Neural cell (in vitro differentiated cells): ENCODE measurements at regions not wholly inside any gene's neighbourhood (a gene's known extent, or its start where the extent isn't known, plus 50 kb on each side); places are given as distances from the start of the nearest gene placed in this dataset.

ENCODE experiments used
- CTCF ChIP-seq: fragments of 450-650 bp; IDR thresholded peaks from 2 replicates; pipeline ENCODE4 v1.5.1; 2014; ENCODE audit warnings: antibody characterized with exemption, mild to moderate bottlenecking, moderate library complexity; ENCODE audit not compliant: poor library complexity, severe bottlenecking
- TAF1 ChIP-seq: IDR thresholded peaks from 2 replicates; pipeline ENCODE4 v1.6.1; 2012; ENCODE audit warnings: low read depth

GRCh38 chr6:147660334-147661311 is 152.1 kb downstream of the SAMD5 start:
- TF ChIP-seq CTCF (no peak), TAF1 (no peak)
